H9 (cell line): ENCODE measurements at regions not wholly inside any gene's neighbourhood (a gene's known extent, or its start where the extent isn't known, plus 50 kb on each side); places are given as distances from the start of the nearest gene placed in this dataset.

Experiments used
- DNase-seq: peaks from one replicate; pipeline ENCODE4 v3.0.0-alpha.2; 2017
- H2AFZ ChIP-seq: one replicate; pipeline ENCODE4 v1.6.1; 2013; ENCODE audit warnings: mild to moderate bottlenecking, low read length, control low read depth, moderate library complexity
- H2AK5ac ChIP-seq: 2 replicates; pipeline ENCODE4 v1.6.1; 2013; ENCODE audit warnings: low read length, control low read depth, mixed read lengths; ENCODE audit not compliant: insufficient read length
- H2BK120ac ChIP-seq: one replicate; pipeline ENCODE4 v1.6.1; 2013; ENCODE audit warnings: low read depth, mild to moderate bottlenecking, low read length, control low read depth, inconsistent platforms; ENCODE audit not compliant: poor library complexity, severe bottlenecking
- H2BK12ac ChIP-seq: 2 replicates; pipeline ENCODE4 v1.6.1; 2013; ENCODE audit warnings: low read length, control low read depth, mixed read lengths, low read depth; ENCODE audit not compliant: insufficient read length
- H2BK15ac ChIP-seq: 2 replicates; pipeline ENCODE4 v1.6.1; 2013; ENCODE audit warnings: low read depth, low read length, control low read depth
- H2BK20ac ChIP-seq: one replicate; pipeline ENCODE4 v1.6.1; 2013; ENCODE audit warnings: low read depth, mild to moderate bottlenecking, low read length, control low read depth, inconsistent platforms; ENCODE audit not compliant: poor library complexity, severe bottlenecking
- H2BK5ac ChIP-seq: 2 replicates; pipeline ENCODE4 v1.6.1; 2013; ENCODE audit warnings: low read length, control low read depth, mixed read lengths; ENCODE audit not compliant: insufficient read length
- H3K14ac ChIP-seq: 2 replicates; pipeline ENCODE4 v1.6.1; 2013; ENCODE audit warnings: low read length, control low read depth; ENCODE audit not compliant: insufficient read depth
- H3K18ac ChIP-seq: 2 replicates; pipeline ENCODE4 v1.6.1; 2013; ENCODE audit warnings: low read depth, mild to moderate bottlenecking, mixed read lengths, low read length, control low read depth; ENCODE audit not compliant: insufficient read length
- H3K23ac ChIP-seq: 2 replicates; pipeline ENCODE4 v1.6.1; 2013; ENCODE audit warnings: low read length, control low read depth, mixed read lengths, low read depth; ENCODE audit not compliant: insufficient read length
- H3K23me2 ChIP-seq: 2 replicates; pipeline ENCODE4 v1.6.1; 2013; ENCODE audit warnings: low read depth, mild to moderate bottlenecking, mixed read lengths, low read length, control low read depth; ENCODE audit not compliant: insufficient read length, poor library complexity, severe bottlenecking
- H3K27ac ChIP-seq: 2 replicates; pipeline ENCODE4 v1.5.1; 2013; ENCODE audit warnings: low read length, control low read depth, mixed read lengths, low read depth; ENCODE audit not compliant: insufficient read length
- H3K27me3 ChIP-seq: 2 replicates; pipeline ENCODE4 v1.6.1; 2013; ENCODE audit warnings: low read length, control low read depth, inconsistent platforms; ENCODE audit not compliant: insufficient read depth
- H3K4ac ChIP-seq: 2 replicates; pipeline ENCODE4 v1.6.1; 2013; ENCODE audit warnings: low read depth, mild to moderate bottlenecking, control low read depth, inconsistent platforms, low read length, moderate library complexity
- H3K4me1 ChIP-seq: 2 replicates; pipeline ENCODE4 v1.6.1; 2013; ENCODE audit warnings: low read length, control low read depth, inconsistent platforms; ENCODE audit not compliant: insufficient read depth
- H3K4me2 ChIP-seq: 2 replicates; pipeline ENCODE4 v1.6.1; 2013; ENCODE audit warnings: low read length, control low read depth, mixed read lengths; ENCODE audit not compliant: insufficient read length, insufficient read depth
- H3K56ac ChIP-seq: 2 replicates; pipeline ENCODE4 v1.6.1; 2013; ENCODE audit warnings: low read depth, mild to moderate bottlenecking, mixed read lengths, low read length, control low read depth; ENCODE audit not compliant: insufficient read length
- H3K79me1 ChIP-seq: 2 replicates; pipeline ENCODE4 v1.6.1; 2013; ENCODE audit warnings: low read depth, mild to moderate bottlenecking, moderate library complexity, low read length, control low read depth, inconsistent platforms; ENCODE audit not compliant: insufficient read depth, poor library complexity, severe bottlenecking
- H3K79me2 ChIP-seq: 2 replicates; pipeline ENCODE4 v1.6.1; 2013; ENCODE audit warnings: low read length, control low read depth, inconsistent platforms; ENCODE audit not compliant: insufficient read depth
- H3K9ac ChIP-seq: 2 replicates; pipeline ENCODE4 v1.6.1; 2013; ENCODE audit warnings: low read length, control low read depth, mixed read lengths; ENCODE audit not compliant: insufficient read length; ENCODE audit errors: extremely low read depth
- H3K9me3 ChIP-seq: one replicate; pipeline ENCODE4 v1.6.1; 2013; ENCODE audit warnings: low read depth, low read length, inconsistent platforms; ENCODE audit not compliant: control insufficient read depth
- H3T11ph ChIP-seq: one replicate; pipeline ENCODE4 v1.6.1; 2013; ENCODE audit warnings: mild to moderate bottlenecking, low read length, control low read depth, inconsistent platforms
- H4K20me1 ChIP-seq: one replicate; pipeline ENCODE4 v1.6.1; 2013; ENCODE audit not compliant: control insufficient read depth, insufficient read length, insufficient read depth
- H4K5ac ChIP-seq: 2 replicates; pipeline ENCODE4 v1.6.1; 2013; ENCODE audit warnings: low read depth, mild to moderate bottlenecking, mixed read lengths, low read length, control low read depth; ENCODE audit not compliant: insufficient read length
- H4K8ac ChIP-seq: replicated peaks from 2 replicates; pipeline ENCODE4 v1.6.1; 2013; ENCODE audit warnings: low read length, control low read depth, mixed read lengths, low read depth; ENCODE audit not compliant: insufficient read length
- H4K91ac ChIP-seq: 2 replicates; pipeline ENCODE4 v1.6.1; 2013; ENCODE audit warnings: low read depth, mild to moderate bottlenecking, moderate library complexity, mixed read lengths, low read length, control low read depth; ENCODE audit not compliant: insufficient read length
- H3K27ac Mint-ChIP-seq, 3 experiments: 2 replicates in 2 of 3; 3 replicates in 1 of 3; pipeline ENCODE4 v1.8.0; 2020 to 2021; ENCODE audit warnings: mixed read lengths in 3 of 3, mild to moderate bottlenecking in 1 of 3, moderate library complexity in 1 of 3
- H3K27me3 Mint-ChIP-seq: 2 replicates; pipeline ENCODE4 v1.8.0; 2021; ENCODE audit warnings: low read depth, mild to moderate bottlenecking, moderate library complexity, mixed read lengths
- H3K36me3 Mint-ChIP-seq, 3 experiments: 2 replicates in 2 of 3; 3 replicates in 1 of 3; pipeline ENCODE4 v1.8.0; 2020 to 2021; ENCODE audit warnings: low read depth in 3 of 3, mixed read lengths in 3 of 3; ENCODE audit not compliant: insufficient read depth in 1 of 3
- H3K4me1 Mint-ChIP-seq, 2 experiments: 2 replicates each; pipeline ENCODE4 v1.8.0; 2020; ENCODE audit warnings: mixed read lengths in 2 of 2
- H3K4me3 Mint-ChIP-seq, 2 experiments: 2 replicates in 1 of 2; 3 replicates in 1 of 2; pipeline ENCODE4 v1.8.0; 2020 to 2021; ENCODE audit warnings: mild to moderate bottlenecking in 2 of 2, mixed read lengths in 2 of 2, moderate library complexity in 1 of 2
- H3K9me3 Mint-ChIP-seq, 2 experiments: 2 replicates in 1 of 2; 3 replicates in 1 of 2; pipeline ENCODE4 v1.8.0; 2020; ENCODE audit warnings: mild to moderate bottlenecking in 2 of 2, mixed read lengths in 2 of 2, moderate library complexity in 1 of 2
- CTCF ChIP-seq: fragments of 200-600 bp; sonication (generic); conservative IDR thresholded peaks from 3 replicates; pipeline ENCODE4 v1.8.0; 2021; ENCODE audit warnings: antibody characterized with exemption, mild to moderate bottlenecking
- WGBS: extraction: QIAGEN DNeasy Blood & Tissue Kit; methylation state at CpG from one replicate; pipeline ENCODE4 v1.1.7; 2013; ENCODE audit warnings: missing lambda C conversion rate, low lambda C conversion rate, mixed read lengths; ENCODE audit not compliant: insufficient read length; ENCODE audit errors: extremely low coverage; 5-methylcytosine and 5-hydroxymethylcytosine counted together

- Histone ChIP-seq H3K27ac (no peak overlapping the region), H2AK5ac (no peak overlapping the region), H3K23ac (no peak overlapping the region), H3K9me3 (no peaks in the 10 kb centered on the region), H3K23me2 (no peaks in the 10 kb centered on the region), H2BK5ac (no peak overlapping the region), H3K79me2 (no peaks in the 10 kb centered on the region), H4K20me1 (no peaks in the 10 kb centered on the region), H4K5ac (no peak overlapping the region), H2AFZ (no peak overlapping the region), H4K91ac (no peak overlapping the region), H3K4ac (no peak overlapping the region), H3K4me1 (no peaks in the 10 kb centered on the region), H2BK120ac (no peak overlapping the region), H3K14ac (no peak overlapping the region), H4K8ac (no peak overlapping the region), H3K27me3 (no peaks in the 10 kb centered on the region), H2BK15ac (no peak overlapping the region), H3K4me2 (no peak overlapping the region), H3T11ph (no peak overlapping the region), H3K56ac (no peak overlapping the region), H2BK20ac (no peak overlapping the region), H3K79me1 (no peaks in the 10 kb centered on the region), H3K9ac (no peak overlapping the region), H2BK12ac (no peak overlapping the region), H3K18ac (no peak overlapping the region)
- TF ChIP-seq CTCF = no peak
- H3K4me3 Mint-ChIP-seq = no peak overlapping the region
- H3K27ac Mint-ChIP-seq = no peak overlapping the region
- no CpG with 5 or more reads among the region's 5 CpGs for WGBS
- H3K36me3 Mint-ChIP-seq = peaks cover 0 to 5% (median 0%) of the 10 kb centered on the region in 3 experiments; a peak in 2 of 7 replicates
- 0 out of 4 replicates have a peak, but pooled peaks cover 0 to 2% of the 10 kb centered on the region in 2 experiments for H3K4me1 Mint-ChIP-seq
- peaks cover 0 to 6% of the 10 kb centered on the region in 2 experiments; a peak in 4 of 5 replicates for H3K9me3 Mint-ChIP-seq
- H3K27me3 Mint-ChIP-seq = no peaks in the 10 kb centered on the region
- no peak for DNase-seq
These were observed 1177.4 kb upstream of the LRRTM1 start for GRCh38 chr2:81481994-81482368.
